Vagina (tissue), 2 donors: ENCODE measurements at regions not wholly inside any gene's neighbourhood (a gene's known extent, or its start where the extent isn't known, plus 50 kb on each side); places are given as distances from the start of the nearest gene placed in this dataset.

Source experiments
- DNase-seq, 2 donors: peaks; one replicate each; pipeline ENCODE4 v3.0.0-alpha.2; 2017; ENCODE audit errors: extremely low spot score in 2 of 2
- H3K27ac ChIP-seq: fragments of 200-600 bp; sonication (generic); one replicate; pipeline ENCODE4 v1.5.1; 2019
- H3K27me3 ChIP-seq: fragments of 200-600 bp; sonication (generic); one replicate; pipeline ENCODE4 v1.5.1; 2019
- H3K36me3 ChIP-seq, 2 donors: fragments of 200-600 bp; sonication (generic); one replicate each; pipeline ENCODE4 v1.5.1; 2017 to 2019
- H3K4me1 ChIP-seq: fragments of 200-600 bp; sonication (generic); one replicate; pipeline ENCODE4 v1.5.1; 2019
- H3K4me3 ChIP-seq, 2 donors: fragments of 200-600 bp; sonication (generic); 1 replicate in 1 of 2; 2 replicates in 1 of 2; pipeline ENCODE4 v1.5.1; 2016 to 2019
- H3K9me3 ChIP-seq: fragments of 200-600 bp; sonication (generic); one replicate; pipeline ENCODE4 v1.5.1; 2019
- CTCF ChIP-seq, 3 experiments: fragments of 450-650 bp in 2 of 3; fragments of 200-600 bp in 1 of 3; sonication (generic) in 1 of 3; IDR thresholded peaks; one replicate each; pipeline ENCODE4 v1.5.1; 2017 to 2019; ENCODE audit warnings: antibody characterized with exemption in 3 of 3, mild to moderate bottlenecking in 2 of 3, moderate library complexity in 2 of 3
- POLR2A ChIP-seq, 2 donors: fragments of 450-650 bp; IDR thresholded peaks; one replicate each; pipeline ENCODE4 v1.6.1; 2017; ENCODE audit warnings: antibody characterized with exemption in 2 of 2, mild to moderate bottlenecking in 2 of 2, moderate library complexity in 2 of 2
- POLR2AphosphoS5 ChIP-seq, 2 donors: sonication (generic); formaldehyde crosslinking; IDR thresholded peaks; one replicate each; pipeline ENCODE4 v1.9.0; 2017; ENCODE audit warnings: antibody characterized with exemption in 2 of 2, mild to moderate bottlenecking in 2 of 2, low read depth in 1 of 2; ENCODE audit not compliant: insufficient read depth in 1 of 2
- intact Hi-C: fragments of 100-400 bp; cut with DNase I; formaldehyde crosslinking; loops from one replicate; pipeline ENCODE4 v1.15.1; 2023

GRCh38 chr9:104342552-104342951, 161.5 kb upstream of the OR13F1 start:
- no peak for DNase-seq
- no peaks in the 10 kb centered on the region for H3K4me1 ChIP-seq
- no peaks in the 10 kb centered on the region for H3K27me3 ChIP-seq
- H3K9me3 ChIP-seq, result no peaks in the 10 kb centered on the region
- H3K36me3 ChIP-seq, result no peaks in the 10 kb centered on the region
- no peak for TF ChIP-seq POLR2AphosphoS5 (IDR thresholded peaks at IDR 0.05; ENCODE audit: insufficient read depth in 1 of 2, low read depth in 1 of 2)
- intact Hi-C loops, result no loop called here
- H3K27ac ChIP-seq, result no peak overlapping the region
- H3K4me3 ChIP-seq, result no peak overlapping the region

DNA sequence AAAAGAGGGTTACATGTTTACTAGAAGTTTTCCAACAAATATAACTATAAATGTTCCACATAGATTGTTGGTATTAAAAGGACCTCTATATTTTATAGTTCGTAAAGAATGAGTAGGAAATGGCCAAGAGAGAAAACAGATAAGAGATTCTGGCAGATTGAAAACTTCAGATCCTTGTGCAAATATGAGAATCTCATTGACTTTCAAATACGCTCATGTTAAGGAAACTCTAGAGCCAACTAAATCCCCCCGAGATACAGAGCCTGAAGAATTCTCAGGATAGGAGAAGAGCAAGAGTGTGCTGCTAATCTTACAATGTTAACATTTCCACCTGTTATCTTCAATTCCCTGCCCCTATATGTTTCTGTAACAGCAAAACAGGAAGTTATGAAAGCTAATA, 159.0 kb upstream of the OR13F1 start:
- intact Hi-C loops, result no loop called here
- no peaks in the 10 kb centered on the region for H3K4me1 ChIP-seq
- no peak overlapping the region for H3K27ac ChIP-seq
- H3K27me3 ChIP-seq, result no peaks in the 10 kb centered on the region
- DNase-seq, result no peak
- H3K9me3 ChIP-seq, result no peaks in the 10 kb centered on the region
- TF ChIP-seq CTCF (IDR thresholded peaks at IDR 0.05) (no peak), POLR2AphosphoS5 (IDR thresholded peaks at IDR 0.05; ENCODE audit: insufficient read depth in 1 of 2, low read depth in 1 of 2) (no peak), POLR2A (IDR thresholded peaks at IDR 0.05) (no peak)
- H3K4me3 ChIP-seq, result no peak overlapping the region
- no peaks in the 10 kb centered on the region for H3K36me3 ChIP-seq

DNA sequence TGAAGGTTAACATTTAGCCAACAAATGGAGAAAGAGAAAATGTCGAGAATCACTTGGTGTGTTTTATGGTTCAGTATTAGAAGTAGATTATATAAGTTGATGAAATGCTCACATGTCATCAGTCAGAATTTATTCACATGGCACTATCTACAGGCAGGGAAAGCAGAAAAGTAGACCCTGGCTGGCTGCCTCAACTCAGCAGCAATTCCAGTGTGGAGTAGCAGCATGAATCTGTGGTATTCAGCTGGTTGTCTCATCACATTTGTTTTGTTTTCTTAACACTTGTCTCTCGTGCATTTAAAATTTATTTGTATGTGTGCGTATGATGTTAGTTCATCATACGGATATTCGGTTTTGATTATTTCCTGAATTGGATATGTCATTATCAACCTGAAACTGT, 153.5 kb upstream of the OR13F1 start:
- TF ChIP-seq POLR2A (IDR thresholded peaks at IDR 0.05), result no peak
- no peak for TF ChIP-seq CTCF (IDR thresholded peaks at IDR 0.05)
- no peak for TF ChIP-seq POLR2AphosphoS5 (IDR thresholded peaks at IDR 0.05; ENCODE audit: insufficient read depth in 1 of 2, low read depth in 1 of 2)
- no peak overlapping the region for H3K27ac ChIP-seq
- H3K4me1 ChIP-seq, result no peaks in the 10 kb centered on the region
- no peaks in the 10 kb centered on the region for H3K36me3 ChIP-seq
- H3K4me3 ChIP-seq, result no peak overlapping the region
- no peak for DNase-seq
- no peaks in the 10 kb centered on the region for H3K9me3 ChIP-seq
- intact Hi-C loops, result no loop called here
- H3K27me3 ChIP-seq, result no peaks in the 10 kb centered on the region

GRCh38 chr9:104351726-104352125, 152.3 kb upstream of the OR13F1 start:
- TF ChIP-seq POLR2A (IDR thresholded peaks at IDR 0.05) (no peak), CTCF (IDR thresholded peaks at IDR 0.05) (no peak), POLR2AphosphoS5 (IDR thresholded peaks at IDR 0.05; ENCODE audit: insufficient read depth in 1 of 2, low read depth in 1 of 2) (no peak)

GRCh38 chr9:104361207-104361606, 142.9 kb upstream of the OR13F1 start:
- no peaks in the 10 kb centered on the region for H3K4me1 ChIP-seq
- no peak overlapping the region for H3K4me3 ChIP-seq
- no peaks in the 10 kb centered on the region for H3K36me3 ChIP-seq
- no peak overlapping the region for H3K27ac ChIP-seq
- no peak for TF ChIP-seq CTCF (IDR thresholded peaks at IDR 0.05)
- no peak for DNase-seq
- H3K9me3 ChIP-seq, result no peaks in the 10 kb centered on the region
- intact Hi-C loops, result no loop called here
- H3K27me3 ChIP-seq, result no peaks in the 10 kb centered on the region

More at GRCh38 chr9:104351726-104352125, 152.3 kb upstream of the OR13F1 start:
- Histone ChIP-seq H3K27ac (no peak overlapping the region), H3K9me3 (no peaks in the 10 kb centered on the region), H3K36me3 (no peaks in the 10 kb centered on the region), H3K4me3 (no peak overlapping the region), H3K4me1 (no peaks in the 10 kb centered on the region), H3K27me3 (no peaks in the 10 kb centered on the region)
- intact Hi-C loops, result no loop called here
- no peak for DNase-seq
